IMR-90 (cell line): ENCODE measurements at regions not wholly inside any gene's neighbourhood (a gene's known extent, or its start where the extent isn't known, plus 50 kb on each side); places are given as distances from the start of the nearest gene placed in this dataset.

Experiments
- ATAC-seq: fragments of 200-7000 bp; cut with Tn5 transposase; 2 replicates; pipeline ENCODE4 v1.9.1; 2020; ENCODE audit warnings: low read depth, mild to moderate bottlenecking, moderate library complexity
- BruUV-seq: library from RNA; stranded (reverse); fragments of 400-500 nt; replicated peaks from 2 replicates; lab custom pipeline; 2021; lab: Mats Ljungman, UMichigan
- CTCF ChIA-PET: fragments of 300-600 bp; formaldehyde crosslinking; extraction: SDS; loops from one replicate; lab custom pipeline; 2021; ENCODE audit warnings: antibody characterized with exemption; lab: Yijun Ruan, JAX
- POLR2A ChIA-PET: fragments of 300-600 bp; sonication (Branson Sonifier 250); formaldehyde crosslinking; loops from one replicate; lab custom pipeline; 2022; ENCODE audit warnings: antibody characterized with exemption; ENCODE audit not compliant: unreplicated experiment; lab: Charles Lee
- DNase-seq: peaks from one replicate; pipeline ENCODE4 v3.0.0; 2013
- H2AFZ ChIP-seq: replicated peaks from 2 replicates; pipeline ENCODE3; 2013; ENCODE audit warnings: low read length, mild to moderate bottlenecking; ENCODE audit not compliant: poor library complexity
- H2AK5ac ChIP-seq: 2 replicates; pipeline ENCODE4 v1.6.1; 2013; ENCODE audit warnings: low read depth, low read length, inconsistent platforms
- H2AK9ac ChIP-seq: replicated peaks from 2 replicates; pipeline ENCODE3; 2013; ENCODE audit warnings: mild to moderate bottlenecking, low read depth, low read length, moderate library complexity; ENCODE audit not compliant: poor library complexity
- H2BK120ac ChIP-seq: 2 replicates; pipeline ENCODE4 v1.6.1; 2013; ENCODE audit warnings: low read depth, low read length, inconsistent platforms
- H2BK15ac ChIP-seq: 3 replicates; pipeline ENCODE4 v1.6.1; 2013; ENCODE audit warnings: low read depth, low read length, inconsistent platforms
- H2BK20ac ChIP-seq: 2 replicates; pipeline ENCODE4 v1.6.1; 2013; ENCODE audit warnings: low read depth, mild to moderate bottlenecking, inconsistent platforms, low read length, moderate library complexity
- H2BK5ac ChIP-seq: 2 replicates; pipeline ENCODE4 v1.6.1; 2013; ENCODE audit warnings: mild to moderate bottlenecking, low read depth, low read length, inconsistent platforms; ENCODE audit not compliant: poor library complexity, severe bottlenecking
- H3K14ac ChIP-seq: replicated peaks from 2 replicates; pipeline ENCODE4 v1.6.1; 2013; ENCODE audit warnings: low read depth, low read length, inconsistent platforms
- H3K18ac ChIP-seq: 2 replicates; pipeline ENCODE4 v1.6.1; 2013; ENCODE audit warnings: low read depth, low read length, control low read depth
- H3K23ac ChIP-seq: 2 replicates; pipeline ENCODE4 v1.6.1; 2013; ENCODE audit warnings: low read depth, low read length, inconsistent platforms
- H3K27ac ChIP-seq: 2 replicates; pipeline ENCODE4 v1.5.1; 2013; ENCODE audit warnings: mild to moderate bottlenecking, control low read depth, low read length; ENCODE audit not compliant: insufficient read depth
- H3K27me3 ChIP-seq: 2 replicates; pipeline ENCODE4 v1.6.1; 2013; ENCODE audit warnings: low read length; ENCODE audit not compliant: control insufficient read depth, insufficient read depth
- H3K36me3 ChIP-seq: 2 replicates; pipeline ENCODE4 v1.6.1; 2013; ENCODE audit warnings: low read length, mixed read lengths; ENCODE audit not compliant: control insufficient read depth, insufficient read depth
- H3K4ac ChIP-seq: 2 replicates; pipeline ENCODE4 v1.6.1; 2013; ENCODE audit warnings: low read depth, low read length, inconsistent platforms
- H3K4me1 ChIP-seq: 2 replicates; pipeline ENCODE4 v1.6.1; 2013; ENCODE audit warnings: low read length, mixed read lengths; ENCODE audit not compliant: control insufficient read depth, insufficient read depth
- H3K4me2 ChIP-seq: 2 replicates; pipeline ENCODE4 v1.6.1; 2013; ENCODE audit warnings: low read depth, mild to moderate bottlenecking, control low read depth, low read length, moderate library complexity
- H3K4me3 ChIP-seq: 2 replicates; pipeline ENCODE4 v1.5.1; 2013; ENCODE audit warnings: low read depth, mild to moderate bottlenecking, control low read depth, low read length, moderate library complexity; ENCODE audit not compliant: insufficient read depth
- H3K56ac ChIP-seq: 2 replicates; pipeline ENCODE4 v1.6.1; 2013; ENCODE audit warnings: low read length, inconsistent platforms; ENCODE audit not compliant: insufficient read depth; ENCODE audit errors: extremely low read depth
- H3K79me1 ChIP-seq, 2 experiments: 2 replicates each; pipeline ENCODE4 v1.6.1; 2013; ENCODE audit warnings: low read length in 2 of 2, inconsistent platforms in 1 of 2, low read depth in 1 of 2
- H3K9ac ChIP-seq: 2 replicates; pipeline ENCODE4 v1.6.1; 2013; ENCODE audit warnings: low read depth, low read length, control low read depth
- H3K9me1 ChIP-seq: 2 replicates; pipeline ENCODE4 v1.6.1; 2013; ENCODE audit warnings: low read length, inconsistent platforms; ENCODE audit not compliant: insufficient read depth
- H3K9me3 ChIP-seq: 2 replicates; pipeline ENCODE4 v1.6.1; 2013; ENCODE audit warnings: low read length; ENCODE audit not compliant: control insufficient read depth, insufficient read depth
- H4K20me1 ChIP-seq: 2 replicates; pipeline ENCODE4 v1.6.1; 2013; ENCODE audit warnings: low read length, inconsistent platforms; ENCODE audit not compliant: insufficient read depth
- H4K5ac ChIP-seq: 2 replicates; pipeline ENCODE4 v1.6.1; 2013; ENCODE audit warnings: mild to moderate bottlenecking, low read depth, low read length, control low read depth
- H4K8ac ChIP-seq, 2 experiments: 2 replicates each; pipeline ENCODE4 v1.6.1; 2013; ENCODE audit warnings: low read depth in 2 of 2, low read length in 2 of 2, control low read depth in 1 of 2, inconsistent platforms in 1 of 2
- H4K91ac ChIP-seq: 2 replicates; pipeline ENCODE4 v1.6.1; 2013; ENCODE audit warnings: low read depth, low read length, inconsistent platforms; ENCODE audit not compliant: insufficient read depth
- BHLHE40 ChIP-seq: fragments of 150-350 bp; IDR thresholded peaks from 2 replicates; pipeline ENCODE4 v1.6.1; 2016; ENCODE audit warnings: mild to moderate bottlenecking, low read depth, low read length
- MXI1 ChIP-seq: IDR thresholded peaks from 2 replicates; pipeline ENCODE4 v1.6.1; 2012; ENCODE audit warnings: low read depth, mild to moderate bottlenecking, low read length, moderate library complexity, borderline replicate concordance
- WGBS, 2 experiments: methylation state at CpG; one replicate each; pipeline versions ENCODE4 v1.1.5 to v1.1.7; 2013; ENCODE audit warnings: missing lambda C conversion rate in 2 of 2; ENCODE audit not compliant: insufficient read length in 1 of 2; ENCODE audit errors: extremely low coverage in 2 of 2; 5-methylcytosine and 5-hydroxymethylcytosine counted together
- dilution Hi-C: fragments of 300-500 bp; cut with HindIII; formaldehyde crosslinking; loops from one replicate; pipeline ENCODE4 v1.14.3; 2018; ENCODE audit warnings: low sequenced_read_pairs; ENCODE audit not compliant: unreplicated experiment
- in situ Hi-C: fragments of 300-500 bp; cut with MboI; formaldehyde crosslinking; loops from 3 replicates; pipeline ENCODE4 v1.14.3; 2019; ENCODE audit warnings: low sequenced_read_pairs, inconsistent platforms, mixed read lengths
- intact Hi-C: fragments of 100-400 bp; cut with micrococcal nuclease; formaldehyde crosslinking; loops from 2 replicates; pipeline ENCODE4 v1.10.0; 2022

DNA sequence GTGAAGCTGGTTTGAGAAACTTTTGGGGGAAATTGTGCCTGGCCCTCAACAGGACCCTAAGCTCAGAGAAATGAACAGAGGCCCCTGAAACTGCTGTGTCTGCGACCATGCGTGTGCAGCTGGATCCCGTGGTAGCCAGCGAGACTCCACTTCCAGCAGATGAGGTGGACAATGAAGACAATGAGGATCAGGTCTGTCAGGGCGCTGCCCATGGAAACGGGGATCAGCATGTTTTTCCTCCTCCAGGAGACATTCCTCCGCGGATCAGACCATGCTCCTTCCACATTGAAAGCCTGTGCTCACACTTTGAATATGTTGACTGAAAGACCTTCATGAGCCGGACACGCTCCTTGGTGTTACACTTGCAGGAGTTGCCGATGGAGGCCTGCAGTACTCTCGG is 1439.8 kb upstream of the ALCAM start:
- CTCF ChIA-PET = no interaction called here
- H3K9ac ChIP-seq = no peak overlapping the region

More for the DNA sequence above, 1439.8 kb upstream of the ALCAM start:
- Histone ChIP-seq H4K5ac (no peak overlapping the region), H3K36me3 (no peaks in the 10 kb centered on the region), H3K27me3 (no peaks in the 10 kb centered on the region), H3K23ac (no peak overlapping the region), H3K4me3 (no peak overlapping the region), H3K4ac (no peak overlapping the region), H2BK120ac (no peak overlapping the region), H3K4me1 (no peaks in the 10 kb centered on the region), H3K14ac (no peak overlapping the region), H2AK5ac (no peak overlapping the region), H3K56ac (no peak overlapping the region), H3K18ac (no peak overlapping the region), H3K27ac (no peak overlapping the region), H2AK9ac (no peak overlapping the region), H2BK15ac (no peak overlapping the region), H4K20me1 (no peaks in the 10 kb centered on the region), H3K4me2 (no peak overlapping the region), H3K79me1 (no peaks in the 10 kb centered on the region), H2AFZ (no peak overlapping the region), H4K91ac (no peak overlapping the region), H2BK20ac (no peak overlapping the region), H3K9me3 (no peaks in the 10 kb centered on the region), H4K8ac (no peak overlapping the region), H2BK5ac (no peak overlapping the region), H3K9me1 (no peaks in the 10 kb centered on the region)
- in situ Hi-C loops = no loop called here
- ATAC-seq (no peak), DNase-seq (no peak)
- intact Hi-C loops = no loop called here
- 67% methylated on average over 4 of the region's 12 CpGs; no CpG with 5 or more reads in 1 of the 2 experiments for WGBS, 2 experiments
- TF ChIP-seq BHLHE40 = no peak
- TF ChIP-seq MXI1 = no peak
- no TSS peak for BruUV-seq
- POLR2A ChIA-PET = no interaction called here
- dilution Hi-C loops = no loop called here
